ENCODE measurements at regions not wholly inside any gene's neighbourhood (a gene's known extent, or its start where the extent isn't known, plus 50 kb on each side); places are given as distances from the start of the nearest gene placed in this dataset.
"Not testable (repeated sequence)": the region's sequence is repeated elsewhere in the genome, so short reads cannot be mapped to it uniquely, and the experiment has no call there.

- DNase-seq (ENCODE audit: low read depth in 2 of 2): not testable (repeated sequence)
Observed at GRCh38 chr21:27517177-27517576, 550.3 kb upstream of the ADAMTS5 start.

GRCh38 chr21:27515676-27516075 lies 548.8 kb upstream of the ADAMTS5 start:
- no peak for DNase-seq (ENCODE audit: low read depth in 2 of 2)

- no peak for DNase-seq (ENCODE audit: low read depth in 2 of 2)
Observed at GRCh38 chr21:27513825-27514224, 546.9 kb upstream of the ADAMTS5 start.

- no peak for DNase-seq (ENCODE audit: low read depth in 2 of 2)
Observed at GRCh38 chr21:27513016-27513415, 546.1 kb upstream of the ADAMTS5 start.

GRCh38 chr21:27511233-27511632 lies 544.3 kb upstream of the ADAMTS5 start:
- no peak for DNase-seq (ENCODE audit: low read depth in 2 of 2)

GRCh38 chr21:27507695-27508094 lies 540.8 kb upstream of the ADAMTS5 start:
- DNase-seq (ENCODE audit: low read depth in 2 of 2): no peak

- no peak for DNase-seq (ENCODE audit: low read depth in 2 of 2)
Observed at GRCh38 chr21:27505516-27505915, 538.6 kb upstream of the ADAMTS5 start.

GRCh38 chr21:27502801-27503200 lies 535.9 kb upstream of the ADAMTS5 start:
- no peak for DNase-seq (ENCODE audit: low read depth in 2 of 2)

- no peak for DNase-seq (ENCODE audit: low read depth in 2 of 2)
Observed at GRCh38 chr21:27498025-27498424, 531.1 kb upstream of the ADAMTS5 start.

GRCh38 chr21:27495836-27496235 lies 528.9 kb upstream of the ADAMTS5 start:
- DNase-seq (ENCODE audit: low read depth in 2 of 2): no peak

- DNase-seq (ENCODE audit: low read depth in 2 of 2): no peak
Observed at GRCh38 chr21:27493542-27493941, 526.7 kb upstream of the ADAMTS5 start.

GRCh38 chr21:27487676-27488075 lies 520.8 kb upstream of the ADAMTS5 start:
- DNase-seq (ENCODE audit: low read depth in 2 of 2): no peak

GRCh38 chr21:27480841-27481261 lies 514.0 kb upstream of the ADAMTS5 start:
- DNase-seq (ENCODE audit: low read depth in 2 of 2): no peak

GRCh38 chr21:27477296-27477695 lies 510.4 kb upstream of the ADAMTS5 start:
- no peak for DNase-seq (ENCODE audit: low read depth in 2 of 2)

- DNase-seq (ENCODE audit: low read depth in 2 of 2): no peak
Observed at GRCh38 chr21:27476696-27477095, 509.8 kb upstream of the ADAMTS5 start.

GRCh38 chr21:27475363-27475955 lies 508.6 kb upstream of the ADAMTS5 start:
- DNase-seq (ENCODE audit: low read depth in 2 of 2): no peak

GRCh38 chr21:27467366-27467765 lies 500.5 kb upstream of the ADAMTS5 start:
- no peak for DNase-seq (ENCODE audit: low read depth in 2 of 2)

GRCh38 chr21:27466140-27466539 lies 499.3 kb upstream of the ADAMTS5 start:
- DNase-seq (ENCODE audit: low read depth in 2 of 2): no peak

GRCh38 chr21:27464648-27465047 lies 497.8 kb upstream of the ADAMTS5 start:
- no peak for DNase-seq (ENCODE audit: low read depth in 2 of 2)

GRCh38 chr21:27462726-27463125 lies 495.8 kb upstream of the ADAMTS5 start:
- no peak for DNase-seq (ENCODE audit: low read depth in 2 of 2)

GRCh38 chr21:27454234-27454633 lies 487.3 kb upstream of the ADAMTS5 start:
- DNase-seq (ENCODE audit: low read depth in 2 of 2): no peak

- no peak for DNase-seq (ENCODE audit: low read depth in 2 of 2)
Observed at GRCh38 chr21:27451116-27451515, 484.2 kb upstream of the ADAMTS5 start.

- no peak for DNase-seq (ENCODE audit: low read depth in 2 of 2)
Observed at GRCh38 chr21:27450216-27450615, 483.3 kb upstream of the ADAMTS5 start.

GRCh38 chr21:27448960-27449359 lies 482.1 kb upstream of the ADAMTS5 start:
- DNase-seq (ENCODE audit: low read depth in 2 of 2): no peak

Measured in stimulated activated CD8-positive, alpha-beta memory T cell treated with anti-CD3 and anti-CD28 coated beads, Interleukin-2, amount 100 ng/mL, for 48 hours (primary cell).